HCT116 (cell line): ENCODE measurements at regions not wholly inside any gene's neighbourhood (a gene's known extent, or its start where the extent isn't known, plus 50 kb on each side); places are given as distances from the start of the nearest gene placed in this dataset.

ENCODE experiments used
- ATAC-seq: fragments of 200-7000 bp; cut with Tn5 transposase; 2 replicates; pipeline ENCODE4 v1.9.1; 2020; ENCODE audit warnings: mild to moderate bottlenecking, moderate library complexity
- BruUV-seq: library from RNA; stranded (reverse); fragments of 400-500 nt; replicated peaks from 2 replicates; lab custom pipeline; 2021; lab: Mats Ljungman, UMichigan
- CTCF ChIA-PET: fragments of 300-600 bp; sonication (Branson Sonifier 250); formaldehyde crosslinking; loops from one replicate; lab custom pipeline; 2021; ENCODE audit warnings: antibody characterized with exemption; lab: Charles Lee
- POLR2A ChIA-PET: fragments of 300-600, 350-600 bp; sonication (Branson Sonifier 250); formaldehyde crosslinking; loops from one replicate; lab custom pipeline; 2021; ENCODE audit warnings: antibody characterized with exemption; lab: Charles Lee
- RAD21 ChIA-PET, 2 experiments: fragments of 300-600 bp; sonication (Branson Sonifier 250); formaldehyde crosslinking; loops; one replicate each; lab custom pipeline; 2023; ENCODE audit warnings: low total read pairs in 2 of 2; ENCODE audit not compliant: uncharacterized antibody in 2 of 2, unreplicated experiment in 2 of 2, low non-redundant PET in 1 of 2; lab: Charles Lee
- DNase-seq: peaks from one replicate; pipeline ENCODE4 v3.0.0-alpha.2; 2010; ENCODE audit warnings: low read depth, low spot score
- H2AFZ ChIP-seq: fragments of 200-600 bp; shearing (Covaris generic), sonication (generic); 2 replicates; pipeline ENCODE4 v1.6.1; 2017; ENCODE audit warnings: low read depth, mixed run types, mixed read lengths, antibody characterized with exemption, low read length; ENCODE audit not compliant: poor library complexity, severe bottlenecking
- H3K27ac ChIP-seq: 2 replicates; pipeline ENCODE4 v1.5.1; 2012; ENCODE audit warnings: low read depth, low read length
- H3K27me3 ChIP-seq: fragments of 200-600 bp; sonication (generic); 2 replicates; pipeline ENCODE4 v1.6.1; 2016; ENCODE audit warnings: mixed run types, low read length, mixed read lengths; ENCODE audit not compliant: insufficient read depth
- H3K36me3 ChIP-seq, 2 experiments: fragments of 200-500 bp in 1 of 2; fragments of 200-600 bp in 1 of 2; sonication (Bioruptor generic) in 1 of 2; sonication (generic) in 1 of 2; 2 replicates each; pipeline versions ENCODE4 v1.5.1 to v1.6.1; 2014 to 2016; ENCODE audit warnings: low read length in 2 of 2, inconsistent platforms in 1 of 2, mixed read lengths in 1 of 2, mixed run types in 1 of 2; ENCODE audit not compliant: insufficient read depth in 2 of 2, control insufficient read depth in 1 of 2
- H3K4me1 ChIP-seq, 2 experiments: fragments of 200-600 bp in 1 of 2; sonication (generic) in 1 of 2; 2 replicates each; pipeline versions ENCODE4 v1.5.1 to v1.6.1; 2012 to 2017; ENCODE audit warnings: low read length in 2 of 2, inconsistent platforms in 1 of 2, mild to moderate bottlenecking in 1 of 2, mixed read lengths in 1 of 2, mixed run types in 1 of 2, moderate library complexity in 1 of 2; ENCODE audit not compliant: insufficient read depth in 2 of 2, control insufficient read depth in 1 of 2
- H3K4me2 ChIP-seq: fragments of 200-600 bp; sonication (generic); 2 replicates; pipeline ENCODE4 v1.6.1; 2017; ENCODE audit warnings: mixed run types, low read length, mixed read lengths
- H3K4me3 ChIP-seq, 2 experiments: fragments of 200-600 bp in 1 of 2; sonication (generic) in 1 of 2; replicated peaks in 1 of 2; 2 replicates each; pipeline ENCODE4 v1.5.1; 2011 to 2016; ENCODE audit warnings: low read length in 2 of 2, control low read depth in 1 of 2, low read depth in 1 of 2, mild to moderate bottlenecking in 1 of 2, mixed read lengths in 1 of 2, mixed run types in 1 of 2
- H3K79me2 ChIP-seq: fragments of 200-600 bp; sonication (generic); 2 replicates; pipeline ENCODE4 v1.6.1; 2017; ENCODE audit warnings: mild to moderate bottlenecking, mixed run types, low read length, moderate library complexity, mixed read lengths; ENCODE audit not compliant: insufficient read depth
- H3K9ac ChIP-seq: fragments of 200-600 bp; sonication (generic); 2 replicates; pipeline ENCODE4 v1.6.1; 2016; ENCODE audit warnings: low read length, mixed read lengths
- H3K9me2 ChIP-seq: fragments of 200-600 bp; sonication (generic), shearing (Covaris generic); 2 replicates; pipeline ENCODE4 v1.6.1; 2017; ENCODE audit warnings: mixed run types, mild to moderate bottlenecking, moderate library complexity; ENCODE audit not compliant: insufficient read depth
- H3K9me3 ChIP-seq, 2 experiments: fragments of 200-500 bp in 1 of 2; fragments of 200-600 bp in 1 of 2; sonication (Bioruptor generic) in 1 of 2; sonication (generic) in 1 of 2; 2 replicates each; pipeline ENCODE4 v1.6.1; 2014 to 2017; ENCODE audit warnings: low read length in 2 of 2, mixed read lengths in 2 of 2, inconsistent platforms in 1 of 2, low read depth in 1 of 2, mild to moderate bottlenecking in 1 of 2, mixed run types in 1 of 2, moderate library complexity in 1 of 2; ENCODE audit not compliant: control insufficient read depth in 1 of 2, insufficient read depth in 1 of 2
- H4K20me1 ChIP-seq: fragments of 200-600 bp; sonication (generic), shearing (Covaris generic); 2 replicates; pipeline ENCODE4 v1.6.1; 2017; ENCODE audit warnings: mixed run types, mild to moderate bottlenecking, moderate library complexity; ENCODE audit not compliant: insufficient read depth
- ATF3 ChIP-seq: IDR thresholded peaks from 2 replicates; pipeline ENCODE4 v1.6.1; 2012
- CEBPB ChIP-seq: IDR thresholded peaks from 2 replicates; pipeline ENCODE4 v1.6.1; 2012; ENCODE audit warnings: low read depth
- ELF1 ChIP-seq: IDR thresholded peaks from 2 replicates; pipeline ENCODE4 v1.6.1; 2012; ENCODE audit warnings: low read depth, borderline replicate concordance
- EZH2phosphoT487 ChIP-seq: fragments of 200-600 bp; IDR thresholded peaks from 2 replicates; pipeline ENCODE4 v1.6.1; 2018; ENCODE audit warnings: antibody characterized with exemption, borderline replicate concordance
- FOSL1 ChIP-seq: IDR thresholded peaks from 2 replicates; pipeline ENCODE4 v1.6.1; 2012; ENCODE audit warnings: low read depth
- JUND ChIP-seq: IDR thresholded peaks from 2 replicates; pipeline ENCODE4 v1.6.1; 2012
- MAX ChIP-seq: IDR thresholded peaks from 2 replicates; pipeline ENCODE4 v1.6.1; 2012
- POLR2A ChIP-seq: IDR thresholded peaks from 2 replicates; pipeline ENCODE4 v1.7.0; 2011; ENCODE audit warnings: borderline replicate concordance; ENCODE audit not compliant: insufficient read depth, insufficient read length; ENCODE audit errors: extremely low read depth
- RAD21 ChIP-seq: IDR thresholded peaks from 2 replicates; pipeline ENCODE4 v1.6.1; 2012; ENCODE audit warnings: low read depth, mild to moderate bottlenecking
- SIN3A ChIP-seq: IDR thresholded peaks from 2 replicates; pipeline ENCODE4 v1.6.1; 2012; ENCODE audit warnings: low read depth
- SP1 ChIP-seq: IDR thresholded peaks from 2 replicates; pipeline ENCODE4 v1.6.1; 2012; ENCODE audit warnings: low read depth
- SRF ChIP-seq: IDR thresholded peaks from 2 replicates; pipeline ENCODE4 v1.6.1; 2012; ENCODE audit warnings: low read depth
- YY1 ChIP-seq: IDR thresholded peaks from 2 replicates; pipeline ENCODE4 v1.6.1; 2011; ENCODE audit warnings: low read length, low read depth, moderate library complexity, mild to moderate bottlenecking; ENCODE audit not compliant: insufficient replicate concordance; ENCODE audit errors: extremely low read depth
- ZFX ChIP-seq: fragments of 450-650 bp; IDR thresholded peaks from 2 replicates; pipeline ENCODE4 v1.6.1; 2017
- ZNF274 ChIP-seq: fragments of 200-500 bp; sonication (Bioruptor generic); IDR thresholded peaks from 2 replicates; pipeline ENCODE4 v1.6.1; 2014; ENCODE audit warnings: mild to moderate bottlenecking, low read depth, low read length, inconsistent platforms
- intact Hi-C: fragments of 100-400 bp; cut with micrococcal nuclease; formaldehyde crosslinking; loops from 2 replicates; pipeline ENCODE4 v1.10.0; 2022
- TF ChIP-seq, protein P1 (sequence below): IDR thresholded peaks from 2 replicates; pipeline ENCODE4 v1.6.1; 2012; ENCODE audit warnings: low read depth
- TF ChIP-seq, protein P2 (sequence below), 3 experiments: fragments of 200-600 bp in 1 of 3; sonication (generic) in 1 of 3; IDR thresholded peaks in 2 of 3; conservative IDR thresholded peaks in 1 of 3; 2 replicates each; pipeline ENCODE4 v1.5.1; 2012 to 2017; ENCODE audit warnings: low read depth in 2 of 3, low read length in 2 of 3, antibody characterized with exemption in 1 of 3, borderline replicate concordance in 1 of 3, control low read depth in 1 of 3, mild to moderate bottlenecking in 1 of 3, mixed read lengths in 1 of 3, mixed run types in 1 of 3, moderate library complexity in 1 of 3; ENCODE audit not compliant: insufficient read depth in 1 of 3

- TF ChIP-seq, protein P1, sequence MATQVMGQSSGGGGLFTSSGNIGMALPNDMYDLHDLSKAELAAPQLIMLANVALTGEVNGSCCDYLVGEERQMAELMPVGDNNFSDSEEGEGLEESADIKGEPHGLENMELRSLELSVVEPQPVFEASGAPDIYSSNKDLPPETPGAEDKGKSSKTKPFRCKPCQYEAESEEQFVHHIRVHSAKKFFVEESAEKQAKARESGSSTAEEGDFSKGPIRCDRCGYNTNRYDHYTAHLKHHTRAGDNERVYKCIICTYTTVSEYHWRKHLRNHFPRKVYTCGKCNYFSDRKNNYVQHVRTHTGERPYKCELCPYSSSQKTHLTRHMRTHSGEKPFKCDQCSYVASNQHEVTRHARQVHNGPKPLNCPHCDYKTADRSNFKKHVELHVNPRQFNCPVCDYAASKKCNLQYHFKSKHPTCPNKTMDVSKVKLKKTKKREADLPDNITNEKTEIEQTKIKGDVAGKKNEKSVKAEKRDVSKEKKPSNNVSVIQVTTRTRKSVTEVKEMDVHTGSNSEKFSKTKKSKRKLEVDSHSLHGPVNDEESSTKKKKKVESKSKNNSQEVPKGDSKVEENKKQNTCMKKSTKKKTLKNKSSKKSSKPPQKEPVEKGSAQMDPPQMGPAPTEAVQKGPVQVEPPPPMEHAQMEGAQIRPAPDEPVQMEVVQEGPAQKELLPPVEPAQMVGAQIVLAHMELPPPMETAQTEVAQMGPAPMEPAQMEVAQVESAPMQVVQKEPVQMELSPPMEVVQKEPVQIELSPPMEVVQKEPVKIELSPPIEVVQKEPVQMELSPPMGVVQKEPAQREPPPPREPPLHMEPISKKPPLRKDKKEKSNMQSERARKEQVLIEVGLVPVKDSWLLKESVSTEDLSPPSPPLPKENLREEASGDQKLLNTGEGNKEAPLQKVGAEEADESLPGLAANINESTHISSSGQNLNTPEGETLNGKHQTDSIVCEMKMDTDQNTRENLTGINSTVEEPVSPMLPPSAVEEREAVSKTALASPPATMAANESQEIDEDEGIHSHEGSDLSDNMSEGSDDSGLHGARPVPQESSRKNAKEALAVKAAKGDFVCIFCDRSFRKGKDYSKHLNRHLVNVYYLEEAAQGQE: no peak
- TF ChIP-seq YY1 (no peak), ZNF274 (no peak), FOSL1 (no peak)
Measured at GRCh38 chr9:4381744-4382143, 81.9 kb upstream of the GLIS3 start (continued).

DNA sequence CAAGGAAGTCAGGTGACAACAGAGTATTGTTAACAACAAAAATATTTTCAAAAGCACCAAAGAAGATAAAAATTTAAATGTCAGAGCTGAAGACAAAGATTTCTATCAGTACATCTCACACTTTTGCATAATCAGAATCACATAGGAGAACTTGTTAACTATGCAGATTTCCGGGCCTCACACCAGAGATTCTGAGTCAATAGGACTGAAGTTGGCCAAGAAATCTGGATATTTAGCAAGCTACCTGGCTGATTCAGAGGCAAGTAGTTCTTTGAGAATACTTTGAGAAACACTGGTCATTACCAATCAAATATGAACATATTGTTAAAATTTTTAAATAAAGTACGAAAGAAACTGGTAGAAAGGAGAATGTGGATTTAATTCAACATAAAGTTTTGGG is 80.5 kb upstream of the GLIS3 start:
- Histone ChIP-seq H3K27ac (no peak overlapping the region), H3K27me3 (no peaks in the 10 kb centered on the region; the same call in 1 of the 2 replicates), H3K79me2 (no peaks in the 10 kb centered on the region), H3K9me2 (no peaks in the 10 kb centered on the region), H2AFZ (no peak overlapping the region), H3K9me3 (no peaks in the 10 kb centered on the region), H3K9ac (no peak overlapping the region), H3K4me3 (no peak overlapping the region), H3K4me1 (no peaks in the 10 kb centered on the region), H4K20me1 (no peaks in the 10 kb centered on the region), H3K4me2 (no peak overlapping the region), H3K36me3 (no peaks in the 10 kb centered on the region)
- intact Hi-C loops: loop anchor here (5.0 to 10.0 kb wide), 4 partner anchors 372 to 1212 kb away; partner anchors contain the start of gene JAK2
- ATAC-seq (no peak), DNase-seq (no peak)
- POLR2A ChIA-PET: no interaction called here
- BruUV-seq: no TSS peak
- RAD21 ChIA-PET: no interaction called here
- CTCF ChIA-PET: no interaction called here
- TF ChIP-seq SRF: no peak
- TF ChIP-seq, protein P1: no peak
- TF ChIP-seq ATF3: no peak
- no peak for TF ChIP-seq SIN3A
- TF ChIP-seq RAD21: no peak
- TF ChIP-seq SP1: no peak
- no peak for TF ChIP-seq EZH2phosphoT487
- TF ChIP-seq CEBPB: no peak
- no peak for TF ChIP-seq ZFX
- TF ChIP-seq JUND: no peak
- no peak for TF ChIP-seq POLR2A
- TF ChIP-seq FOSL1: no peak
- no peak for TF ChIP-seq ZNF274
- TF ChIP-seq, protein P2, sequence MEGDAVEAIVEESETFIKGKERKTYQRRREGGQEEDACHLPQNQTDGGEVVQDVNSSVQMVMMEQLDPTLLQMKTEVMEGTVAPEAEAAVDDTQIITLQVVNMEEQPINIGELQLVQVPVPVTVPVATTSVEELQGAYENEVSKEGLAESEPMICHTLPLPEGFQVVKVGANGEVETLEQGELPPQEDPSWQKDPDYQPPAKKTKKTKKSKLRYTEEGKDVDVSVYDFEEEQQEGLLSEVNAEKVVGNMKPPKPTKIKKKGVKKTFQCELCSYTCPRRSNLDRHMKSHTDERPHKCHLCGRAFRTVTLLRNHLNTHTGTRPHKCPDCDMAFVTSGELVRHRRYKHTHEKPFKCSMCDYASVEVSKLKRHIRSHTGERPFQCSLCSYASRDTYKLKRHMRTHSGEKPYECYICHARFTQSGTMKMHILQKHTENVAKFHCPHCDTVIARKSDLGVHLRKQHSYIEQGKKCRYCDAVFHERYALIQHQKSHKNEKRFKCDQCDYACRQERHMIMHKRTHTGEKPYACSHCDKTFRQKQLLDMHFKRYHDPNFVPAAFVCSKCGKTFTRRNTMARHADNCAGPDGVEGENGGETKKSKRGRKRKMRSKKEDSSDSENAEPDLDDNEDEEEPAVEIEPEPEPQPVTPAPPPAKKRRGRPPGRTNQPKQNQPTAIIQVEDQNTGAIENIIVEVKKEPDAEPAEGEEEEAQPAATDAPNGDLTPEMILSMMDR (IDR thresholded peaks at IDR 0.05 in 2 of 3, conservative IDR thresholded peaks at IDR 0.05 in 1 of 3; ENCODE audit: borderline replicate concordance in 1 of 3, insufficient read depth in 1 of 3, low read depth in 2 of 3, low read length in 2 of 3): no peak
- TF ChIP-seq ELF1: no peak
- TF ChIP-seq MAX: no peak
- TF ChIP-seq YY1: no peak
